Right lobe of liver (tissue), 4 donors: ENCODE measurements at regions not wholly inside any gene's neighbourhood (a gene's known extent, or its start where the extent isn't known, plus 50 kb on each side); places are given as distances from the start of the nearest gene placed in this dataset.

Experiments used
- POLR2A ChIP-seq: fragments of 450-650 bp; IDR thresholded peaks from one replicate; pipeline ENCODE4 v1.6.1; 2017; ENCODE audit warnings: antibody characterized with exemption, mild to moderate bottlenecking
- TF ChIP-seq, protein P1 (sequence below), 4 donors: fragments of 200-600 bp in 3 of 4; fragments of 450-650 bp in 1 of 4; IDR thresholded peaks; one replicate each; pipeline versions ENCODE4 v1.5.1 to v1.8.0; 2016 to 2022; ENCODE audit warnings: antibody characterized with exemption in 4 of 4, mild to moderate bottlenecking in 2 of 4
- donor health status: DM: no; HTN: no; CAD: no.
- donor health status: DM: no; HTN: no; CAD: no.
- donor health status: DM: no; HTN: yes; CAD: no.

DNA sequence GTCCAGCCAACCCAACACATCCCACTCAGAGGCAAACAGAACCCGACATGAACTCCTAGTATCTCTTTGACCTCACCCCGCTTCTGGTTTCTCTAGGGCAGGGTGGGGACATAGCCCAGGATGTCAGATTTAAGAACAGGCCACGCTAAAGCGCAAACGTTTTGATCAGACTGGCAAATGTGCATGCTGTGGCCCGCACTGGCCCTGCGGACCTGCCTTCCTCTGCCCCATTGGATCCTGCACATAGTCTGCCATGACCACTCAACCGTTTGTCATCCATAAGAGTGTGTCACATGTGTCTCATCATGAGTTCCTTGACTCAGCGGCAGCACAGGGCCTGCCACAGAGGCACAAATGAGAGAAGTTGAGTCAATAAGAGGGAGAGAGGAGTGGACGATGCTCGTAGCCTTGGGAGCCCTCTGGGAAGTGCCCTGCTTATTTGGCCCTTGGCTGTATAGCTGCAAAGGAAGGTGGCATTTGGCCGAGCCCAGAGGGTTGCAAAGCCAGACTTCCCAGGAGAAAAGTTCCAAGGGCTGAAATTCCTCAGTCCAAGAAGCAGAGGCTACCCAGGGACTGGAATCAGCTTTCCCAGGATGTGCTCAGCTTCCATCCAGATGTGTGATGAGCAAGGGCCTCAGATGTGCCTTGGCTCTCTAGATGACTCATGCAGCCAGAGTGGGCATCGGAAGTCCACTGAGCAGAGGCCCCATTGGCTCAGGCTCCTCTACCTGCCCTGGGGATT, 55.5 kb upstream of the SLCO2A1 start:
- TF ChIP-seq, protein P1, sequence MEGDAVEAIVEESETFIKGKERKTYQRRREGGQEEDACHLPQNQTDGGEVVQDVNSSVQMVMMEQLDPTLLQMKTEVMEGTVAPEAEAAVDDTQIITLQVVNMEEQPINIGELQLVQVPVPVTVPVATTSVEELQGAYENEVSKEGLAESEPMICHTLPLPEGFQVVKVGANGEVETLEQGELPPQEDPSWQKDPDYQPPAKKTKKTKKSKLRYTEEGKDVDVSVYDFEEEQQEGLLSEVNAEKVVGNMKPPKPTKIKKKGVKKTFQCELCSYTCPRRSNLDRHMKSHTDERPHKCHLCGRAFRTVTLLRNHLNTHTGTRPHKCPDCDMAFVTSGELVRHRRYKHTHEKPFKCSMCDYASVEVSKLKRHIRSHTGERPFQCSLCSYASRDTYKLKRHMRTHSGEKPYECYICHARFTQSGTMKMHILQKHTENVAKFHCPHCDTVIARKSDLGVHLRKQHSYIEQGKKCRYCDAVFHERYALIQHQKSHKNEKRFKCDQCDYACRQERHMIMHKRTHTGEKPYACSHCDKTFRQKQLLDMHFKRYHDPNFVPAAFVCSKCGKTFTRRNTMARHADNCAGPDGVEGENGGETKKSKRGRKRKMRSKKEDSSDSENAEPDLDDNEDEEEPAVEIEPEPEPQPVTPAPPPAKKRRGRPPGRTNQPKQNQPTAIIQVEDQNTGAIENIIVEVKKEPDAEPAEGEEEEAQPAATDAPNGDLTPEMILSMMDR (IDR thresholded peaks at IDR 0.05): no peak
- no peak for TF ChIP-seq POLR2A
